IMR-90 (cell line): ENCODE measurements at regions not wholly inside any gene's neighbourhood (a gene's known extent, or its start where the extent isn't known, plus 50 kb on each side); places are given as distances from the start of the nearest gene placed in this dataset.

ENCODE experiments used
- BHLHE40 ChIP-seq: fragments of 150-350 bp; IDR thresholded peaks from 2 replicates; pipeline ENCODE4 v1.6.1; 2016; ENCODE audit warnings: mild to moderate bottlenecking, low read depth, low read length
- CEBPB ChIP-seq: IDR thresholded peaks from 2 replicates; pipeline ENCODE4 v1.6.1; 2012; ENCODE audit warnings: low read depth, low read length, improper control_type of control experiment
- CHD1 ChIP-seq: IDR thresholded peaks from 2 replicates; pipeline ENCODE4 v1.6.1; 2012; ENCODE audit warnings: low read depth, low read length, improper control_type of control experiment
- CTCF ChIP-seq: conservative IDR thresholded peaks from 2 replicates; pipeline ENCODE4 v1.5.1; 2012; ENCODE audit warnings: mild to moderate bottlenecking, low read depth, low read length, improper control_type of control experiment
- ELK1 ChIP-seq: fragments of 150-350 bp; IDR thresholded peaks from 2 replicates; pipeline ENCODE4 v1.6.1; 2016; ENCODE audit warnings: low read depth, mild to moderate bottlenecking, low read length, moderate library complexity, borderline replicate concordance
- FOS ChIP-seq: fragments of 150-350 bp; IDR thresholded peaks from 2 replicates; pipeline ENCODE4 v1.6.1; 2016; ENCODE audit warnings: low read depth, low read length
- MAFK ChIP-seq: IDR thresholded peaks from 2 replicates; pipeline ENCODE4 v1.6.1; 2012; ENCODE audit warnings: low read depth, low read length, improper control_type of control experiment
- MAZ ChIP-seq: IDR thresholded peaks from 2 replicates; pipeline ENCODE4 v1.6.1; 2012; ENCODE audit warnings: low read depth, mild to moderate bottlenecking, low read length, improper control_type of control experiment, moderate library complexity, borderline replicate concordance
- NFE2L2 ChIP-seq: fragments of 150-350 bp; IDR thresholded peaks from 2 replicates; pipeline ENCODE4 v1.6.1; 2016; ENCODE audit warnings: low read depth, mild to moderate bottlenecking, low read length
- POLR2A ChIP-seq: IDR thresholded peaks from 2 replicates; pipeline ENCODE4 v1.6.1; 2012; ENCODE audit warnings: mild to moderate bottlenecking, low read depth, low read length
- RAD21 ChIP-seq: IDR thresholded peaks from 2 replicates; pipeline ENCODE4 v1.6.1; 2012; ENCODE audit warnings: low read length, improper control_type of control experiment
- RCOR1 ChIP-seq: IDR thresholded peaks from 2 replicates; pipeline ENCODE4 v1.6.1; 2012; ENCODE audit warnings: mild to moderate bottlenecking, low read length, improper control_type of control experiment; ENCODE audit not compliant: insufficient replicate concordance
- SMC3 ChIP-seq: fragments of 150-350 bp; IDR thresholded peaks from 2 replicates; pipeline ENCODE4 v1.6.1; 2016; ENCODE audit warnings: low read depth, mild to moderate bottlenecking, antibody characterized with exemption, low read length, moderate library complexity
- USF2 ChIP-seq: fragments of 150-350 bp; IDR thresholded peaks from 2 replicates; pipeline ENCODE4 v1.6.1; 2017; ENCODE audit warnings: mild to moderate bottlenecking, antibody characterized with exemption, low read length, low read depth

GRCh38 chr11:28596816-28597215 lies 488.6 kb downstream of the METTL15 start:
- no peak for TF ChIP-seq CTCF
- no peak for TF ChIP-seq SMC3
- no peak for TF ChIP-seq ELK1
- TF ChIP-seq POLR2A, result no peak
- no peak for TF ChIP-seq USF2
- TF ChIP-seq RAD21, result no peak
- TF ChIP-seq CEBPB, result no peak
- TF ChIP-seq RCOR1, result no peak
- TF ChIP-seq MAFK, result no peak
- TF ChIP-seq CHD1, result no peak
- TF ChIP-seq MAZ, result no peak
- TF ChIP-seq NFE2L2, result no peak
- no peak for TF ChIP-seq FOS
- TF ChIP-seq BHLHE40, result no peak
